GM19468 (cell line): ENCODE measurements at regions not wholly inside any gene's neighbourhood (a gene's known extent, or its start where the extent isn't known, plus 50 kb on each side); places are given as distances from the start of the nearest gene placed in this dataset.
"Not testable (repeated sequence)": the region's sequence is repeated elsewhere in the genome, so short reads cannot be mapped to it uniquely, and the experiment has no call there.

Experiments used
- ATAC-seq: cut with Tn5 transposase; IDR thresholded peaks from one replicate; pipeline ENCODE4 v1.9.1; 2021; ENCODE audit warnings: mild to moderate bottlenecking, moderate library complexity, moderate number of reproducible peaks; ENCODE audit not compliant: unreplicated experiment; ENCODE audit errors: extremely low read depth

GRCh38 chr2:193891023-193891422, 1696.3 kb upstream of the TMEFF2 start:
- peak; percentile 19 for ATAC-seq

GRCh38 chr2:193885419-193885818, 1690.7 kb upstream of the TMEFF2 start:
- no peak for ATAC-seq

- no peak for ATAC-seq
Observed at GRCh38 chr2:193883820-193884219, 1689.1 kb upstream of the TMEFF2 start.

- no peak for ATAC-seq
Observed at GRCh38 chr2:193876980-193877379, 1682.2 kb upstream of the TMEFF2 start.

- no peak for ATAC-seq
Observed at GRCh38 chr2:193869564-193869963, 1674.8 kb upstream of the TMEFF2 start.

- no peak for ATAC-seq
Observed at GRCh38 chr2:193868833-193869232, 1674.1 kb upstream of the TMEFF2 start.

- no peak for ATAC-seq
Observed at GRCh38 chr2:193868132-193868531, 1673.4 kb upstream of the TMEFF2 start.

GRCh38 chr2:193867454-193867853, 1672.7 kb upstream of the TMEFF2 start:
- no peak for ATAC-seq

- ATAC-seq, result no peak
Observed at GRCh38 chr2:193861557-193861956, 1666.8 kb upstream of the TMEFF2 start.

GRCh38 chr2:193847991-193848390, 1653.3 kb upstream of the TMEFF2 start:
- ATAC-seq, result no peak

- ATAC-seq, result no peak
Observed at GRCh38 chr2:193847130-193847529, 1652.4 kb upstream of the TMEFF2 start.

GRCh38 chr2:193845604-193846003, 1650.9 kb upstream of the TMEFF2 start:
- ATAC-seq, result no peak

GRCh38 chr2:193843675-193844074, 1648.9 kb upstream of the TMEFF2 start:
- no peak for ATAC-seq

- ATAC-seq, result no peak
Observed at GRCh38 chr2:193841384-193842150, 1646.8 kb upstream of the TMEFF2 start.

- no peak for ATAC-seq
Observed at GRCh38 chr2:193837111-193837738, 1642.5 kb upstream of the TMEFF2 start.

GRCh38 chr2:193836424-193837006, 1641.8 kb upstream of the TMEFF2 start:
- ATAC-seq, result not testable (repeated sequence)

- not testable (repeated sequence) for ATAC-seq
Observed at GRCh38 chr2:193833895-193834294, 1639.2 kb upstream of the TMEFF2 start.

- no peak for ATAC-seq
Observed at GRCh38 chr2:193824474-193824873, 1629.7 kb upstream of the TMEFF2 start.

- no peak for ATAC-seq
Observed at GRCh38 chr2:193818801-193819499, 1624.2 kb upstream of the TMEFF2 start.

GRCh38 chr2:193816008-193816407, 1621.3 kb upstream of the TMEFF2 start:
- ATAC-seq, result no peak

GRCh38 chr2:193810533-193810932, 1615.8 kb upstream of the TMEFF2 start:
- no peak for ATAC-seq
